BJ (cell line): ENCODE measurements at regions not wholly inside any gene's neighbourhood (a gene's known extent, or its start where the extent isn't known, plus 50 kb on each side); places are given as distances from the start of the nearest gene placed in this dataset.

Experiments
- CTCF ChIA-PET: fragments of 350-600 bp; formaldehyde crosslinking; extraction: SDS; loops from one replicate; lab custom pipeline; 2021; ENCODE audit warnings: antibody characterized with exemption, inconsistent platforms; lab: Yijun Ruan, JAX
- POLR2A ChIA-PET: fragments of 300-600 bp; sonication (Branson Sonifier 250); formaldehyde crosslinking; extraction: SDS; loops from one replicate; lab custom pipeline; 2021; ENCODE audit warnings: antibody characterized with exemption; lab: Charles Lee
- DNase-seq: peaks from one replicate; pipeline ENCODE4 v3.0.0-alpha.2; 2011; ENCODE audit warnings: low read depth
- H3K27me3 ChIP-seq: 2 replicates; pipeline ENCODE4 v1.6.0; 2011; ENCODE audit warnings: low read length; ENCODE audit not compliant: control insufficient read depth, insufficient read depth
- H3K36me3 ChIP-seq: 2 replicates; pipeline ENCODE4 v1.5.1; 2011; ENCODE audit warnings: low read length; ENCODE audit not compliant: control insufficient read depth, insufficient read depth
- H3K4me3 ChIP-seq: 2 replicates; pipeline ENCODE4 v1.5.1; 2011; ENCODE audit warnings: low read depth, mild to moderate bottlenecking, control low read depth, low read length
- CTCF ChIP-seq: IDR thresholded peaks from 2 replicates; pipeline ENCODE4 v1.5.1; 2011; ENCODE audit warnings: low read depth, mild to moderate bottlenecking, control low read depth, inconsistent platforms, low read length, moderate library complexity; ENCODE audit not compliant: insufficient read depth

- ChIA-PET POLR2A (no interaction called here), CTCF (no interaction called here)
- DNase-seq: no peak
- H3K36me3 ChIP-seq: no peaks in the 10 kb centered on the region
- no peaks in the 10 kb centered on the region for H3K27me3 ChIP-seq
- TF ChIP-seq CTCF: no peak
- H3K4me3 ChIP-seq: no peak overlapping the region
Observed at GRCh38 chr20:55790178-55790577, 215.1 kb downstream of the CBLN4 start.

GRCh38 chr20:55784036-55784435 is 221.3 kb downstream of the CBLN4 start:
- no peaks in the 10 kb centered on the region for H3K27me3 ChIP-seq
- DNase-seq: no peak
- no peak overlapping the region for H3K4me3 ChIP-seq
- H3K36me3 ChIP-seq: no peaks in the 10 kb centered on the region
- ChIA-PET POLR2A (no interaction called here), CTCF (no interaction called here)
- no peak for TF ChIP-seq CTCF

- Histone ChIP-seq H3K27me3 (no peaks in the 10 kb centered on the region), H3K36me3 (no peaks in the 10 kb centered on the region), H3K4me3 (no peak overlapping the region)
- TF ChIP-seq CTCF: no peak
- POLR2A ChIA-PET: no interaction called here
- CTCF ChIA-PET: no interaction called here
- DNase-seq: no peak
Observed at GRCh38 chr20:55783381-55783780, 221.9 kb downstream of the CBLN4 start.

GRCh38 chr20:55782912-55783253 is 222.4 kb downstream of the CBLN4 start:
- no peak for DNase-seq
- H3K27me3 ChIP-seq: no peaks in the 10 kb centered on the region
- TF ChIP-seq CTCF: no peak
- CTCF ChIA-PET: no interaction called here
- no peaks in the 10 kb centered on the region for H3K36me3 ChIP-seq
- POLR2A ChIA-PET: no interaction called here
- H3K4me3 ChIP-seq: no peak overlapping the region

- Histone ChIP-seq H3K36me3 (no peaks in the 10 kb centered on the region), H3K4me3 (no peak overlapping the region), H3K27me3 (no peaks in the 10 kb centered on the region)
- no peak for DNase-seq
- ChIA-PET CTCF (no interaction called here), POLR2A (no interaction called here)
- no peak for TF ChIP-seq CTCF
Observed at GRCh38 chr20:55782224-55782911, 223.0 kb downstream of the CBLN4 start.
